ENCODE measurements at regions not wholly inside any gene's neighbourhood (a gene's known extent, or its start where the extent isn't known, plus 50 kb on each side); places are given as distances from the start of the nearest gene placed in this dataset.

GRCh38 chr20:57901526-57901925, 191.7 kb upstream of the PMEPA1 start:
- TF ChIP-seq, protein P1, sequence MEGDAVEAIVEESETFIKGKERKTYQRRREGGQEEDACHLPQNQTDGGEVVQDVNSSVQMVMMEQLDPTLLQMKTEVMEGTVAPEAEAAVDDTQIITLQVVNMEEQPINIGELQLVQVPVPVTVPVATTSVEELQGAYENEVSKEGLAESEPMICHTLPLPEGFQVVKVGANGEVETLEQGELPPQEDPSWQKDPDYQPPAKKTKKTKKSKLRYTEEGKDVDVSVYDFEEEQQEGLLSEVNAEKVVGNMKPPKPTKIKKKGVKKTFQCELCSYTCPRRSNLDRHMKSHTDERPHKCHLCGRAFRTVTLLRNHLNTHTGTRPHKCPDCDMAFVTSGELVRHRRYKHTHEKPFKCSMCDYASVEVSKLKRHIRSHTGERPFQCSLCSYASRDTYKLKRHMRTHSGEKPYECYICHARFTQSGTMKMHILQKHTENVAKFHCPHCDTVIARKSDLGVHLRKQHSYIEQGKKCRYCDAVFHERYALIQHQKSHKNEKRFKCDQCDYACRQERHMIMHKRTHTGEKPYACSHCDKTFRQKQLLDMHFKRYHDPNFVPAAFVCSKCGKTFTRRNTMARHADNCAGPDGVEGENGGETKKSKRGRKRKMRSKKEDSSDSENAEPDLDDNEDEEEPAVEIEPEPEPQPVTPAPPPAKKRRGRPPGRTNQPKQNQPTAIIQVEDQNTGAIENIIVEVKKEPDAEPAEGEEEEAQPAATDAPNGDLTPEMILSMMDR (IDR thresholded peaks at IDR 0.05; ENCODE audit: control extremely low read depth in 1 of 3, insufficient read depth in 1 of 3, low read depth in 1 of 3, low read length in 3 of 3) = no peak
- no peak for TF ChIP-seq GTF2F1 (IDR thresholded peaks at IDR 0.05; ENCODE audit: borderline replicate concordance, low read depth, low read length)
- TF ChIP-seq, protein P2, sequence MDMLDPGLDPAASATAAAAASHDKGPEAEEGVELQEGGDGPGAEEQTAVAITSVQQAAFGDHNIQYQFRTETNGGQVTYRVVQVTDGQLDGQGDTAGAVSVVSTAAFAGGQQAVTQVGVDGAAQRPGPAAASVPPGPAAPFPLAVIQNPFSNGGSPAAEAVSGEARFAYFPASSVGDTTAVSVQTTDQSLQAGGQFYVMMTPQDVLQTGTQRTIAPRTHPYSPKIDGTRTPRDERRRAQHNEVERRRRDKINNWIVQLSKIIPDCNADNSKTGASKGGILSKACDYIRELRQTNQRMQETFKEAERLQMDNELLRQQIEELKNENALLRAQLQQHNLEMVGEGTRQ (IDR thresholded peaks at IDR 0.05; ENCODE audit: low read length) = no peak
- no peak for TF ChIP-seq RXRA (IDR thresholded peaks at IDR 0.05; ENCODE audit: insufficient read depth, low read depth, low read length)

All from H1 (cell line).